Chondrocyte (in vitro differentiated cells): ENCODE measurements at regions not wholly inside any gene's neighbourhood (a gene's known extent, or its start where the extent isn't known, plus 50 kb on each side); places are given as distances from the start of the nearest gene placed in this dataset.

Experiments
- DNase-seq: peaks from one replicate; pipeline ENCODE4 v3.0.0; 2021; ENCODE audit warnings: mixed read lengths, low spot score
- H3K27ac Mint-ChIP-seq: one replicate; pipeline ENCODE4 v1.8.0; 2021; ENCODE audit warnings: mild to moderate bottlenecking, moderate library complexity, mixed read lengths; ENCODE audit not compliant: unreplicated experiment
- H3K27me3 Mint-ChIP-seq: 2 replicates; pipeline ENCODE4 v1.8.0; 2021; ENCODE audit warnings: low read depth, mixed read lengths
- H3K36me3 Mint-ChIP-seq: 2 replicates; pipeline ENCODE4 v1.8.0; 2021; ENCODE audit warnings: low read depth, mixed read lengths
- H3K4me1 Mint-ChIP-seq: 2 replicates; pipeline ENCODE4 v1.8.0; 2021; ENCODE audit warnings: low read depth, mild to moderate bottlenecking, mixed read lengths
- H3K4me3 Mint-ChIP-seq: one replicate; pipeline ENCODE4 v1.8.0; 2021; ENCODE audit warnings: mild to moderate bottlenecking, moderate library complexity, mixed read lengths; ENCODE audit not compliant: unreplicated experiment
- H3K9me3 Mint-ChIP-seq: 2 replicates; pipeline ENCODE4 v1.8.0; 2021; ENCODE audit warnings: low read depth, mixed read lengths
- TF ChIP-seq, protein P1 (sequence below): fragments of 200-600 bp; sonication (generic); IDR thresholded peaks from 2 replicates; pipeline ENCODE4 v1.5.0; 2021; ENCODE audit warnings: antibody characterized with exemption, mild to moderate bottlenecking, moderate library complexity

DNA sequence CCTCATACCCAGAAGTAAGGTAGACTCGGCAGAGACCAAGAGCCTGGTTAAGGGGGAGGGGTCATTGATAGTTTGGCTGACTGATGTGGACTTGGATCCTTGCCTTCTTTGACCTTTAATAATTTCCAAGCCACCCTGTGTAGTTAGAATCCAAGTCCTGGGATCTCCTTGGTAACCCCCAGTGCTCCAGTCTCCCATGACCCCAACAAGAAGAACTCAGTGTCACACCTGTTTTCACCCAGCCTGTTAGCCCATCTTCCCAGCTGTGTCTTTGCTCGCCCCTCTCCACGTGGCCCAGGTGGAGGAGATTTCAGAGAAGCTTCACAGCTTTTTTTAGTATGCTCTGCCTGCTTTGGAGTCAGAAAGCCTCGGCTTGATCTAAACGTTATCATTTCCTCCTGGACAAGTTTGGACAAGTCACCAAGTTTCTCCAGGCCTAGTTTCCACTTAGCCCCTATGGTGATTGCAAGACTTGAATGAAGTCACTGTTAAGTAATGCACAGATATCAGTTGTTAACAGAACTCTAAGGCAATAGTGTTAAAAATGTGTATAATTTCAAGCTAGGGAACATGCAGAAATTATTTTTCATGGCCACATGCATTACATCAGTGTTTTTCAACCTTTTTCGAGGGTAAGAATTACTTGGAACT is 170.0 kb downstream of the TMEM38B start:
- H3K27me3 Mint-ChIP-seq: no peaks in the 10 kb centered on the region
- H3K4me3 Mint-ChIP-seq: no peak overlapping the region
- DNase-seq: no peak
- TF ChIP-seq, protein P1, sequence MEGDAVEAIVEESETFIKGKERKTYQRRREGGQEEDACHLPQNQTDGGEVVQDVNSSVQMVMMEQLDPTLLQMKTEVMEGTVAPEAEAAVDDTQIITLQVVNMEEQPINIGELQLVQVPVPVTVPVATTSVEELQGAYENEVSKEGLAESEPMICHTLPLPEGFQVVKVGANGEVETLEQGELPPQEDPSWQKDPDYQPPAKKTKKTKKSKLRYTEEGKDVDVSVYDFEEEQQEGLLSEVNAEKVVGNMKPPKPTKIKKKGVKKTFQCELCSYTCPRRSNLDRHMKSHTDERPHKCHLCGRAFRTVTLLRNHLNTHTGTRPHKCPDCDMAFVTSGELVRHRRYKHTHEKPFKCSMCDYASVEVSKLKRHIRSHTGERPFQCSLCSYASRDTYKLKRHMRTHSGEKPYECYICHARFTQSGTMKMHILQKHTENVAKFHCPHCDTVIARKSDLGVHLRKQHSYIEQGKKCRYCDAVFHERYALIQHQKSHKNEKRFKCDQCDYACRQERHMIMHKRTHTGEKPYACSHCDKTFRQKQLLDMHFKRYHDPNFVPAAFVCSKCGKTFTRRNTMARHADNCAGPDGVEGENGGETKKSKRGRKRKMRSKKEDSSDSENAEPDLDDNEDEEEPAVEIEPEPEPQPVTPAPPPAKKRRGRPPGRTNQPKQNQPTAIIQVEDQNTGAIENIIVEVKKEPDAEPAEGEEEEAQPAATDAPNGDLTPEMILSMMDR: no peak
- H3K27ac Mint-ChIP-seq: no peak overlapping the region
- peaks cover 12% of the 10 kb centered on the region for H3K9me3 Mint-ChIP-seq
- peaks cover 6% of the 10 kb centered on the region for H3K4me1 Mint-ChIP-seq
- no peaks in the 10 kb centered on the region for H3K36me3 Mint-ChIP-seq

DNA sequence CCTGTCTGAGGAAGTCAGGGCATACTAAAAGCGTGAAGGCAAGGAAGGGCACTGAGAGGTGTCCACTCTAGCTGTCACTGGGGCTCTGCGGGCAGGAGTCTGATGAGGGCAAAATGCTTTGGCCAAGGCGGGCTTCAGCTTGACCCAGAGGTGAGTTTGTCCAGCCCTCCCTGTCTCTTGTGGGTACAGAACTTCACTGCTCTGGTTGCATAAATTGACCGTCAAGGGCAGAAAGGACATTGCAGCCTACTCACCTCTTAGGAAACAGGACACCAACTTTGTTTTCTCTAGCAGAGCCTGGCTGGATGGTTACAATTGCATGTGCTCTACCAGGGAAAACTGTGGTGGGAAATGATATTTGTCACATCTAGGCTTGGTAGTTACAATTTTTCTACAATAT is 170.9 kb downstream of the TMEM38B start:
- no peak for DNase-seq
- no peaks in the 10 kb centered on the region for H3K36me3 Mint-ChIP-seq
- TF ChIP-seq, protein P1: no peak
- peaks cover 12% of the 10 kb centered on the region for H3K9me3 Mint-ChIP-seq
- H3K4me1 Mint-ChIP-seq: no peaks in the 10 kb centered on the region
- no peak overlapping the region for H3K27ac Mint-ChIP-seq
- H3K4me3 Mint-ChIP-seq: no peak overlapping the region
- H3K27me3 Mint-ChIP-seq: peaks cover 1% of the 10 kb centered on the region

DNA sequence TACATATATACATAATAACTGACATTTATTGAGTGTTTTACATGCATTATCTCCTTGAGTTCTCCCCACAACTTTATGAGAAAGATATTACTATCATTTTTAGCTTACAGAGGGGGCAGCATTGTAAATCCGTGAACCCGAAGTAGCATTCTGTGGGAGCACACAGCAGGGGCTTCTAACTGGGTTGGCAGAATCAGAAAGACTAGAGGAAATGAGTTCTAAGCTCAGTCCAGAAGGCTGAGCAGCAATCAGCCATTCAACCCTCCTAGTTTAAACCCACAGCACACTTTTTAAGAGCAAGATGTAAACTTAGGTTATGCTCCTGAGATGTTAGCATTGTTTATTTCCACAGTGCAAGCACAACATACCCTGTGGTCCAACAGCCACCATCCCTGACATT is 177.2 kb downstream of the TMEM38B start:
- no peak overlapping the region for H3K27ac Mint-ChIP-seq
- TF ChIP-seq, protein P1: no peak
- H3K9me3 Mint-ChIP-seq: peaks cover 3% of the 10 kb centered on the region
- DNase-seq: no peak
- H3K36me3 Mint-ChIP-seq: no peaks in the 10 kb centered on the region
- H3K4me1 Mint-ChIP-seq: no peaks in the 10 kb centered on the region
- H3K4me3 Mint-ChIP-seq: no peak overlapping the region
- peaks cover 1% of the 10 kb centered on the region for H3K27me3 Mint-ChIP-seq

DNA sequence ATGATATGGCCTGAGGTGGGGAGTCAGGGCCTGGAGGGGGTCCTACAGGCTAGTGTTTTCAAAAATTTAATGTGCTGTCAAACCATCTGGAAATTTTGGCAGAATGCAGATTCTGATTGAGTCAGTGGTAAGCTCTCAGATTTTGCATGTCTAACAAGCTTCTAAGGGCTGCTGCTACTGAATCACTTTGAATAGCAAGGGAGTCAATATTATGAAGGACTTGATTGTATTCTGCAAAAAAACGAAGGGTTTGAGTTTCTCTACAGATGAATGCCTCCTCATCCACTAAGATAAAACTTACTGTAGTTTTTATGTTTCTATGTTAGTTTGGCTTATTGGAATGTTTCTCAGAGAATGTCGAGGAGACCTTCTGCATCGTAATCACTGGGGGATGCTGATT is 179.5 kb downstream of the TMEM38B start:
- TF ChIP-seq, protein P1: no peak

DNA sequence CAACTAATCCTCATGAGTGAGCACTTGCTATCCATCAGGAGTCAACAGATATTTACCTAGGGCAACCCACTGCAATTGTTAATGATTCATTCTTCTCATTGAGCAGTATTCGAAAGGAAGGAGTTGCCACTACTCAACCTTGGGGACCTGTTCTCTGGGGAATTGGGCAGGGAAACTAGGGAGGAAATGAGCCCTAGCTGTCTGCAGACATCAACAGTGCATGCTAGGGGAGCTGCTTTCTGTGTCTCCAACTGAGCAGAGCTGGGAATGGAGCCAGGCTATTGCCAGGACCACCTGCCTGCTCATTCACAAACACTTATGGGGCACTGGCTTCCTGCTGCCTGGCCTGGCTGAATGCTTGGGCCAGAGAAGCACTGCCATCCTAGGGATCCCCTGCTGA is 183.4 kb downstream of the TMEM38B start:
- no peaks in the 10 kb centered on the region for H3K36me3 Mint-ChIP-seq

More for the DNA sequence above, 179.5 kb downstream of the TMEM38B start:
- H3K4me3 Mint-ChIP-seq: no peak overlapping the region
- no peaks in the 10 kb centered on the region for H3K36me3 Mint-ChIP-seq
- DNase-seq: no peak
- peaks cover 1% of the 10 kb centered on the region for H3K27me3 Mint-ChIP-seq
- no peaks in the 10 kb centered on the region for H3K4me1 Mint-ChIP-seq
- no peaks in the 10 kb centered on the region for H3K9me3 Mint-ChIP-seq
- no peak overlapping the region for H3K27ac Mint-ChIP-seq

More for the DNA sequence above, 183.4 kb downstream of the TMEM38B start:
- DNase-seq: no peak
- H3K4me1 Mint-ChIP-seq: no peaks in the 10 kb centered on the region
- H3K27ac Mint-ChIP-seq: no peak overlapping the region
- H3K9me3 Mint-ChIP-seq: no peaks in the 10 kb centered on the region
- no peak overlapping the region for H3K4me3 Mint-ChIP-seq
- no peaks in the 10 kb centered on the region for H3K27me3 Mint-ChIP-seq
- TF ChIP-seq, protein P1: no peak
